NCI-H226 (cell line): ENCODE measurements at regions not wholly inside any gene's neighbourhood (a gene's known extent, or its start where the extent isn't known, plus 50 kb on each side); places are given as distances from the start of the nearest gene placed in this dataset.

Source experiments
- DNase-seq: peaks from one replicate; pipeline ENCODE4 v3.0.0-alpha.2; 2015

- no peak for DNase-seq
Measured at GRCh38 chr7:22962775-22963350, 51.1 kb downstream of the HYCC1 start.

- no peak for DNase-seq
Measured at GRCh38 chr7:22958742-22959141, 55.2 kb downstream of the HYCC1 start.

DNA sequence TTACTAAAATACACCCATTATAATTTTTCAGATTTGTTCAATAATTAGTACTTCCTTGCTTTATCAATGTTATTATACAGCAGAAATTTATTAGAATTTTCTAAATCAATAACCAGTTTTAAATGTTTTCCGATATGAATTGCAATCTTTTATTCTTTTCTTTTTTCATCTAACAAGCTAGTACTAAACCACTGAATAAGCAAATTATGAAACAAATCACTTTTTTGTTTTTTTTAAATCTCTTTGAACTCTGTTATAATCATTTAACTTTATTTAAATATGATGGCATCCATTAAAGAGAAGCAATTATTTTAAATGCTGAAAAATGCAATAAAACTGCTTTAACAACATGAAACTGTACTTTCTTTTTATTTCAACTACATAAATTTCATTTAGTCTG lies 59.7 kb downstream of the HYCC1 start:
- DNase-seq, result no peak

- no peak for DNase-seq
Measured at GRCh38 chr7:22952306-22953015, 61.5 kb downstream of the HYCC1 start.

GRCh38 chr7:22949944-22950343 lies 64.0 kb downstream of the HYCC1 start:
- DNase-seq, result no peak

DNA sequence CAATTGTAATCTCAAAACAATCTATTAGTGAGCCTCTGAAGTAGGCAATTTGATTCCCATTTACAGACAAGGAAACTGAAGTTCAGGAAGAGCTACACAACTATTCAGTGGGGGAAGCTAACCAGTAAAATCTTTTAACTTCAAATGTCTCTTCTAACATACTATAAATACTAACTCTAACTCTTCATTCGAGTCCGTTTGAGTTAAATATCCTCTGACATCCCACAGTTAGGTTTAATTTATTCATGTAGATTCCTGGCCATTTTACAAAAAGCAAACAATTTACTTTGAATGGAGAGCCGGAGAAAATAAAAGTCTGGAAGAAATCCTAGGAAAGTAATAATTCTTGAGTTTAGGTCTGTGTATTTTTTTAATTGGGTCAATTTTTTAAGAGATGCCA lies 64.7 kb downstream of the HYCC1 start:
- DNase-seq, result no peak

DNA sequence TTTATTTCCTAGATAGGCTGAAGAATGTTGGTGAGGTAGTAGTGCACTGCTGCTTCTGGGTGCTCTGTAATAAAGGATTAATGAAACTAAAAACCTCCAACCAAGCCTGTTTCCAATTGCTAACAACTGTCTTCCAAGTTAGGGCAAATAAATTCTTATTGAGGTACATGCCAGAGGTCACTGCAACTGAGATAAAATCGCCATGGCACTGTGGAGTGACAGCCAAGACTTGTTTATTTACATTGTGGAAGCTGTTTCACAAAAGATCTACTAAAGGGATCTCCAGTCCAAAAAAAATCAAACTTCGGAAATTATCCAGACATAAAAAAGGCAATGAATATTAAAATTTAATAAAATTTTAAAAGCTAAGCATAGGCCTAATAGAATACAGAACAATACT lies 65.2 kb downstream of the HYCC1 start:
- DNase-seq, result no peak

- DNase-seq, result no peak
Measured at GRCh38 chr7:22945584-22945983, 68.3 kb downstream of the HYCC1 start.

- DNase-seq, result no peak
Measured at GRCh38 chr7:22944510-22944909, 69.4 kb downstream of the HYCC1 start.

DNA sequence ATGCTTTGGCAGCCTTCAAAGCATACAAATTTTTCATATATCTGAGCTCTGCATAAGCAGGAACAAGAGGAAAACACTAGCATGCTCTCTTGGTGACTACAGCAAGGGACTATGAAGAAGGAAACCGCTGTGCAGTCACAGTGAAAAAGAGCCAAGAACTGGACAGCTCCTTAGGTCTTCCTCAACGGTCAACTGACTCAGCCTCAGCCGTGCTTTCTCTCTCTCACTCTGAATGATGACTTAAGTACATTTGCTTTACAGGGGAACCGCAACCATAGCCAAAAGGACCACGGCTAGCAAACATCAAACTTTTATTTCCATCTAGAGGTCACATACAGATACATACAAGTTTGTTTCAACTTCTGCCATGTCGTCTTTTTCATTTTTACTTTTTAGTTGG lies 69.9 kb downstream of the HYCC1 start:
- DNase-seq, result no peak

- DNase-seq, result no peak
Measured at GRCh38 chr7:22942191-22942590, 71.7 kb downstream of the HYCC1 start.

- no peak for DNase-seq
Measured at GRCh38 chr7:22939842-22940241, 74.1 kb downstream of the HYCC1 start.

DNA sequence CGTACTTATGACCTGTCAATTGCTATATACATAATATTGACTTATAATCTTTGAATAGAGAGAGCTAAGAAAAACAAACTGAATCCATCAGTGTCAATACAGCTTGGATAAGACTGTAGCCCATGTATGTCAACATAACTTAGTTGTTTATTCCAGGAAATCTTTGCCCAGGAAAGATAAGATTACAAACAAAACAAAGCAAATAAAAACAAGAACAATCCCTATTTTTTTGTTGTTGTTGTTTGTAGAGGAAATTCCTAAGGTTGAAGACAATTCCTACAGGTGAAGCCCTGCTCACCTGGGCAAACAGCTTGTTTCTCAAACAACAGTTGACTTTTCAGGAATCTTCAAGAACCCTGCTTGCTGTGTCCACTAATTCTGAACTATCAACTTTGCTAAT lies 76.0 kb downstream of the HYCC1 start:
- DNase-seq, result no peak

DNA sequence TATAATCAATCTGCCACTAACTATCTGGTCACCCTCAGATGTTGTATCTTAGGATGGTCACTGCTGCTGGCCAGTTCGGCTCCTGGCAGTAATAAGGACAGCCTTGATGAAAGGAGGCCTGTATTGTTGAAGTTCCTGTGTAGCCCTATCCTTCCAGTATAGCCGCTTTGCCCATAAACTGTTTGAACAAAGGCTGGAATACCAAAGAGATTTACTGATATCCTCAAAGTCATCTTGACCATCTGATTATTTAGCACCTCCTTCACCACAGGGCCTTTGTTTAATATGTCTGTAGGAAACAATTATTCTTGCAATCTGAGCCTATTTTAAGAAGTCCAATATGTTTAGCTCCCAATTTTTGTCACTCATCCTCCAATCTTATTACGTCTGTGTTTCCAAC lies 77.7 kb downstream of the HYCC1 start:
- DNase-seq, result no peak

GRCh38 chr7:22935269-22935668 lies 78.7 kb downstream of the HYCC1 start:
- peak; percentile 49 for DNase-seq

DNA sequence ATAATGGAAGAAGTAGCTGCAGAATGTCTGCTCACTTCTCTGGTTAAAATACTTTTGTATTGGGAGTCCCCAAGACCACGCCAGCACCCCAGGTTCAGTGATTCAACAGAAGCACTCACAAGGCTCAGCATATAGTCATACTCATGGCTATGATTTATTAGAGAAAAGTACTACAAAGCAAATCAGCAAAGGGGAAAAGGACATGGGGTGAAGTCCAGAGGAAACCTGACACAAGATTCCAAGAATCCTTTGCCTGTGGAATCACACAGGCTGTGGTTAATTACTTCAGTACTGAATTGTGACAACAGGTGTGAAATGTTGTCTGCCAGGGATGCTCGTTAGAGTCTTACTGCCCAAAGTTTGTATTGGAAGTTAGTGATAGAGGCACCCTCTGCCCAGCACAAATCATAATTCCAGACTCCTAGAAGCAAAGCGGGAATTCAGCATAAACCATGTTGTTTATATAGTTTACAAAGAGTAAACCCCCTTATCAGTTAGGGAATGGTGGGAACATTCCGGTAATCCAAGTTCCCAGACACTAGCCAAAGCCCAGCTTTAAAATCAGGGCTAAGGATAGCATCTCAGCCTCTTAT lies 79.4 kb downstream of the HYCC1 start:
- DNase-seq, result peak; percentile 69

DNA sequence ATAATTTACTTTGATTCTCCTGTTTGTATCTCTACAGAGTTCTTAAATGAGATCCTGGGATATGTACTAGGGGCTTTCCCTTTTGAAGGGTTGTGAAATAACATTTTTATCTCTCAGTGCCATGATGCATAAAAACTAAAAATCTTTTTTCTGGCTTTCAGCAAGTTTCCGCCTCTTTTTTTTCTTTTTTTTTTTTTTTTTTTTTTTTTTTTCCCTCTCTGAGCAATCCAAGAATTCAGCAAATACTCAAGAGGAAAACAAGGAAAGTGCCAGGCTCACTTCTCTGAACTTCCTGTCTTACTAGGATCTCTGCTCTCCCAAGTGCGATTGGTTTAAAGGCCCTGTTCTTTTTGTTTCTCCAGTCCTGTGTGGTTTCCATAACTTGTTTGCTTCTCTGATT lies 79.9 kb downstream of the HYCC1 start:
- peak; percentile 31 for DNase-seq

DNA sequence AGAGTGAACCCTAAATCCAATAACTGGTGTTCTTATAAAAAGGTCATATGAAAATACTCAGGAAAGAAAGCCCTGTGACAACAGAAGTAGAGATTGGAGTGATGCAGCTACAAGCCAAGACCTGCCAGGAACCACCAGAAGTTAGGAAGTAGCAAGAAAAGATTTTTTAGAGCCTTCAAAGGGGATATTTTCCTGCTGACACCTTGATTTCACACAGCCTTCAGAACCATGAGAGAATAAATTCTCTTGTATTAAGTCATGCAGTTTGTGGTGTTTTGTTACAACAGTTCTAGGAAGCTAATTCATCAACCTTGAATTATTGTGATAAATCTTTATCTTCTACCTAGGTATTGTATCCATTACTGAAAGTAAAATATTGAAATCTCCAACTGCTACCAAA lies 81.0 kb downstream of the HYCC1 start:
- DNase-seq, result peak; percentile 66

- DNase-seq, result no peak
Measured at GRCh38 chr7:22931011-22931410, 82.9 kb downstream of the HYCC1 start.

GRCh38 chr7:22922307-22922706 lies 91.6 kb downstream of the HYCC1 start:
- no peak for DNase-seq

- DNase-seq, result no peak
Measured at GRCh38 chr7:22921386-22922086, 92.4 kb downstream of the HYCC1 start.

DNA sequence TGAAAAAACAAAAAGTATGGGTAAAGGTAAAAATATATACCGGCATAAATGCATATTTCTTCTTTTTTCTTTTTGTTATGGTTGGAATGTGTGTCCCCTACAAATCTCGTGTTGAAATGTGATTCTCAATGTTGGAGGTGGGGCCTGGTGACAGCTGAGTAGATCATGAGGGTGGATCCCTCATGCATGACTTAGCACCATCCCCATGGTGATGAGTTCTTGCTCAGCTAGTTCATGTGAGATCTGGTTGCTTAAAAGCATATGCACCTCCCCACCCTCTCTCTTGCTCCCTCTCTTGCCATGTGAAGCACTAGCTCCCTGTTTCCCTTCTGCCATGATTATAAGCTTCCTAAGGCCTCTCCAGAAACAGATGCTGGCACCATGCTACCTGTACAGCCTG lies 93.3 kb downstream of the HYCC1 start:
- DNase-seq, result peak; percentile 19

DNA sequence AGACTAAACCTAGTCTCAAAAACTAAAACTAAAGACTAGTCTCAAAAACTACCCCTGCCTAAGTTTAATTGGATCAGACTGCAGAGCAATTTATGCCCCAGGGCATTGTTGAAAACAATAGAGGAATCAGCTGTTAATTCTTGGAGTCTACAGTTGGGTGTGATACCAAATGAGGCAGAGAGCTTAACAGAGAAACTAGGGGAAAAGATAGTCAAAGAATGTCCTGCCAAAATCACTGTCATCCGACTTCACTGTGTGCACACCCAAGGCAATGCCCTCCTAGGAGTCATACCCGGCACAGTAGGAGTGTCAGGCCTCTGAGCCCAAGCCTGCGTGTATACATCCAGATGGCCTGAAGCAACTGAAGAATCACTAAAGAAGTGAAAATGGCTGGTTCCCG lies 90.5 kb upstream of the TOMM7 start:
- no peak for DNase-seq

GRCh38 chr7:22911889-22912288 lies 89.2 kb upstream of the TOMM7 start:
- DNase-seq, result no peak
